ENCODE measurements at regions not wholly inside any gene's neighbourhood (a gene's known extent, or its start where the extent isn't known, plus 50 kb on each side); places are given as distances from the start of the nearest gene placed in this dataset.

GRCh38 chr18:60639836-60640235 is 267.3 kb upstream of the MC4R start:
- DNase-seq (ENCODE audit: low read depth, low spot score) = no peak
- in situ Hi-C loops (cut with HindIII; ENCODE audit: low pct_unique_long_range_greater_than_20kb, low sequenced_read_pairs) = no loop called here

DNA sequence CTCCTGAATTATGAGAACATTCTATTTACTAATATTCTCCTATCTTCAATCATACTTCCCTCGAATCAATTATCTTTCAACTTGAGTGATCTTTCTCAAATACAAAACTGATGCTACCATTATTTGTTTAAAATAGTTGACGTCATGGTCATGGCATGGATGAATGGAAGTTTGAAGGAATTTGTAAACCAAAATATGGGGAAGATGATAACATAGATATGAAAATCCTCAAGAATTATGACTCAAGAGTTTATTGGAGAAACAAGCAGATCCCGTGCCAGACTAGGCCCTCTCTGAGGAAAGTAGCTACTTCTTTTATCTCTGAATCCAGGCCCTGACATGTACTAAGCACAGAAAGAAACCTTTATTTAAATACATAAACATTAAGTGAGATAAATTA is 270.4 kb upstream of the MC4R start:
- DNase-seq (ENCODE audit: low read depth, low spot score) = no peak
- in situ Hi-C loops (cut with HindIII; ENCODE audit: low pct_unique_long_range_greater_than_20kb, low sequenced_read_pairs) = no loop called here

DNA sequence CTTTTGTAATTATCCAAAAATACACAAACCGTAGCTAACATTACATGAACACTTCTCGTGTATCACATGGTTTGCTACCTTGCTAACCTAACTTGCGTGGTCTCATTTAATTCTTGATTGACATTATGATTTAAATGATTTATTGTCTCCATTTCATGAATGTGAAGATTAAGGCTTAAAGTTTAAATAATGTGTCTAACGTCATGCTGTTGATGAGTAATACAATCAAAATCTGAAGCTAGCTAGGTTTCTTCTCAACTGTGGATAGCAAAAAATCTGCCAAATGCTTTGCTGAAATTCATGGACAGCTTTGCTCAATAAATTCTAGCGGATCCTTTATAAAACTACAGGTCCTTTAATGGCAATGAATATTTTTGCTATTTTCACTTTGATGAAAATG is 274.1 kb upstream of the MC4R start:
- in situ Hi-C loops (cut with HindIII; ENCODE audit: low pct_unique_long_range_greater_than_20kb, low sequenced_read_pairs) = no loop called here
- no peak for DNase-seq (ENCODE audit: low read depth, low spot score)

DNA sequence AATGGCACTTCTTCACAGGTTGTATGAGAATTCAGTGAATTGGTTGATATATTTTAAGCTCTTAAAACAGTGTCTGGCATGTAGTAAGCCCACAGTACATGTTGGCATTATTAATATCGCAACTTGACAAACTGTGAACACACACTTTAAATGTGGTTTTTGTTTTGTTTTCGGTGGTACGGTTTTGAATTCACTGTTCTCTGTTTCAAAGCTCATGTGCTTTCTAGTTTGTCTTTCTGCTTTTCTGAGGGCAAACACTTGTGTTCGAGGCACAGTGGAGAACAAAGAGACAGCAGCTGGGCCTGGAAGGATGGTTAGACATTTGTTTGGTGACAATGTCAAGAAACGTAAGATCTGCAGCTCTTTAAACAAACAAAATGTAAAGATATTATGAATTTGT is 276.5 kb upstream of the MC4R start:
- in situ Hi-C loops (cut with HindIII; ENCODE audit: low pct_unique_long_range_greater_than_20kb, low sequenced_read_pairs) = no loop called here
- DNase-seq (ENCODE audit: low read depth, low spot score) = no peak

- DNase-seq (ENCODE audit: low read depth, low spot score) = no peak
- in situ Hi-C loops (cut with HindIII; ENCODE audit: low pct_unique_long_range_greater_than_20kb, low sequenced_read_pairs) = no loop called here
Measured at GRCh38 chr18:60649842-60650536, 277.4 kb upstream of the MC4R start.

GRCh38 chr18:60654298-60654697 is 281.7 kb upstream of the MC4R start:
- no peak for DNase-seq (ENCODE audit: low read depth, low spot score)
- in situ Hi-C loops (cut with HindIII; ENCODE audit: low pct_unique_long_range_greater_than_20kb, low sequenced_read_pairs) = no loop called here

GRCh38 chr18:60656553-60656952 is 284.0 kb upstream of the MC4R start:
- DNase-seq (ENCODE audit: low read depth, low spot score) = no peak
- in situ Hi-C loops (cut with HindIII; ENCODE audit: low pct_unique_long_range_greater_than_20kb, low sequenced_read_pairs) = no loop called here

- in situ Hi-C loops (cut with HindIII; ENCODE audit: low pct_unique_long_range_greater_than_20kb, low sequenced_read_pairs) = no loop called here
- no peak for DNase-seq (ENCODE audit: low read depth, low spot score)
Measured at GRCh38 chr18:60662491-60662890, 289.9 kb upstream of the MC4R start.

- in situ Hi-C loops (cut with HindIII; ENCODE audit: low pct_unique_long_range_greater_than_20kb, low sequenced_read_pairs) = no loop called here
- DNase-seq (ENCODE audit: low read depth, low spot score) = no peak
Measured at GRCh38 chr18:60663060-60663989, 290.8 kb upstream of the MC4R start.

GRCh38 chr18:60664736-60665135 is 292.2 kb upstream of the MC4R start:
- DNase-seq (ENCODE audit: low read depth, low spot score) = no peak
- in situ Hi-C loops (cut with HindIII; ENCODE audit: low pct_unique_long_range_greater_than_20kb, low sequenced_read_pairs) = no loop called here

DNA sequence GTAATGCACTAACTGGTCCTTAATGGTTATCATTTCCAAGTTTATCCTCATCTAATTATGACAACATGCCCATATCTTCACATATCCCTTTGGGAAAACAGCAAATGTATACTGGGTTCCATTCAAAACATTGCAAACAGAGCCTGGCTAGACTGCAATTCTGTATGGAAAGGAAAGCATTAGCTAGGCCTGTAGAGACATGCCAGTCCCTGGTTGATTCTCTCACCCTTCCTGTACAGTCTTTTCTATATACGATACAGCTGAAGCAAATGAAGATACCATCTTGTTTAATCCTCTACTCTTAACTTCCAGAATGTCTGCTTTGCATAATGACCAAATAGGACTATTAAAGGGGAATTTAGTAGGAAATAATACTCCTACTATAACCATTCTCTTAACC is 294.4 kb upstream of the MC4R start:
- DNase-seq (ENCODE audit: low read depth, low spot score) = no peak
- in situ Hi-C loops (cut with HindIII; ENCODE audit: low pct_unique_long_range_greater_than_20kb, low sequenced_read_pairs) = no loop called here

- in situ Hi-C loops (cut with HindIII; ENCODE audit: low pct_unique_long_range_greater_than_20kb, low sequenced_read_pairs) = no loop called here
- DNase-seq (ENCODE audit: low read depth, low spot score) = peak; percentile 4
Measured at GRCh38 chr18:60668583-60668982, 296.0 kb upstream of the MC4R start.

- in situ Hi-C loops (cut with HindIII; ENCODE audit: low pct_unique_long_range_greater_than_20kb, low sequenced_read_pairs) = no loop called here
Measured at GRCh38 chr18:60669938-60670337, 297.4 kb upstream of the MC4R start.

GRCh38 chr18:60671021-60671420 is 298.4 kb upstream of the MC4R start:
- no peak for DNase-seq (ENCODE audit: low read depth, low spot score)
- in situ Hi-C loops (cut with HindIII; ENCODE audit: low pct_unique_long_range_greater_than_20kb, low sequenced_read_pairs) = no loop called here

More at GRCh38 chr18:60669938-60670337, 297.4 kb upstream of the MC4R start:
- no peak for DNase-seq (ENCODE audit: low read depth, low spot score)

DNA sequence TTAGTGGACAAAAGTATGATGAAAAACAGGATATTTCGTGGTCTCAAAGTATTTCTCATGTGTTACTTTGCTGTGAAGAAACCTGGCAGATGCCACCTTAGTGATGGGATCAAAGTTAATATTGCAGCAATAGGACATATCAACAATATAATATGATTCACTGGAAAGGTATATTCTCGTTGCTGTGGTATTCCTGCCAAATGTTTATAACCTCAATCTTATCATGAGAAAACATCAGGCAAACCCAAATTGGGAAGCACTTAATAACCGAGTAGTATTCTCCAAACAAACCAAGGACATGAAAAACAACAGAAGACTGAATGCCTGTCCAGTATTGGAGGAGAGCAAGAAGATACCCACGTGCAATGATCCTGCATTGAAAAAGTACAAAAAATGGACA is 302.6 kb upstream of the MC4R start:
- DNase-seq (ENCODE audit: low read depth, low spot score) = no peak
- in situ Hi-C loops (cut with HindIII; ENCODE audit: low pct_unique_long_range_greater_than_20kb, low sequenced_read_pairs) = no loop called here

GRCh38 chr18:60675801-60676200 is 303.2 kb upstream of the MC4R start:
- no peak for DNase-seq (ENCODE audit: low read depth, low spot score)
- in situ Hi-C loops (cut with HindIII; ENCODE audit: low pct_unique_long_range_greater_than_20kb, low sequenced_read_pairs) = no loop called here

DNA sequence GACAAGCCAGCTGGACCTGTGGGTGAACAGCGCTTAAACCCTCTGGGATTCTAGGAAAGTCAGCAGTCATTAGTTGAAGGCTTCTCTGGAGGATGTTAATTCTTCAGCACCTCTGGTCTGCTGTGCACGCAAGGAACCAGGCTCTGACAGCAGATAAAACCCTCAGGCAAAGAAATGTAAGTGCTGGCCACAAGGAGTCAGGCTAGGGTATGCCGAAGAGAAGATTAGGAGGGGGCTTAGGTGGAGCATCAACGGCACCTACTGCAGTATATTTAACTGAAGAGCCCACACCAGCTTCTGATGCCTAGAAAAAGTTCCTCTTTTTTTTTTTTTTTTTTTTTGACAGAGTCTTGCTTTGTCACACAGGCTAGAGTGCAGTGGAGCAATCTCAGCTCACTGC is 304.2 kb upstream of the MC4R start:
- peak; percentile 28 for DNase-seq (ENCODE audit: low read depth, low spot score)
- in situ Hi-C loops (cut with HindIII; ENCODE audit: low pct_unique_long_range_greater_than_20kb, low sequenced_read_pairs) = no loop called here

DNA sequence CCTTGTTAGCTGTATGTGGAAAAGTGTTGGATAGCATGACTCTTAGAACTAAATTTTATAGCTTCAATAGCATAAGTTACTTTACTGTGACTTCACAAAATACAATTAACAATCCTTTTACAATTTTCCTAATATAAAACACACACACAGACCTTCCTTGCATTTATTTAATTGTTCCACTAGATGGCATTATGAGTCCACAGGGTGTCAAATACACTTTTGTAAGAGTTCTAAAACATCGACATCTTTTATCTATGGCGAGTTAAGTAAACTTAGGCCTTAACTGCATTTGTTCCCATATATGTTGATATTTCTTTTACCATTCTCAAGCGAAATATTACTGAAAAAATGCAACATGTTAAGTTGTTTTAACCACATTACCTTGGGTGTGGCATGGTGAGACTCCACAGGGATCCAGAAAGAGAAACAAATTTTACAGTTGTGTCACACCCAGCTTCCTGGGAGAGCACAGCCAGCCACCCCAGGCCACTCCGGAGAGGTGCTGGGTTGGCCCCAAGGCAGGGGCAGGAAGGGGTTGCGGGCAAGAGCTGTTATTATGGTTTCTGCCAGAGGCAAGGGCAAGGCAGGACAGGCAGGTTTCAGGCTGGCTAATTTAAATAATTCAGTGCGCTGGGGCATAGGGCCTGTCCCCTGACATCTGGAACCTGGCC is 312.4 kb upstream of the MC4R start:
- in situ Hi-C loops (cut with HindIII; ENCODE audit: low pct_unique_long_range_greater_than_20kb, low sequenced_read_pairs) = no loop called here
- DNase-seq (ENCODE audit: low read depth, low spot score) = peak; percentile 46

Data from SK-MEL-5 (cell line).